GM23338 (cell line): ENCODE measurements at regions not wholly inside any gene's neighbourhood (a gene's known extent, or its start where the extent isn't known, plus 50 kb on each side); places are given as distances from the start of the nearest gene placed in this dataset.

ENCODE experiments used
- ATAC-seq: fragments of 200-7000 bp; cut with Tn5 transposase; 3 replicates; pipeline ENCODE4 v1.9.1; 2020
- DNase-seq: peaks from one replicate; pipeline ENCODE4 v3.0.0-alpha.2; 2015; ENCODE audit warnings: low spot score
- H2AFZ ChIP-seq: fragments of 200-600 bp; sonication (generic); 2 replicates; pipeline ENCODE4 v1.8.0; 2016; ENCODE audit warnings: antibody characterized with exemption, mild to moderate bottlenecking, moderate library complexity
- H3F3A ChIP-seq: fragments of 200-600 bp; sonication (generic); replicated peaks from 2 replicates; pipeline ENCODE4 v1.8.0; 2017; ENCODE audit warnings: antibody characterized with exemption, mixed run types, low read depth
- H3K27ac ChIP-seq: fragments of 200-600 bp; sonication (generic); 2 replicates; pipeline ENCODE4 v1.6.1; 2016; ENCODE audit warnings: low read depth
- H3K27me3 ChIP-seq: fragments of 200-600 bp; sonication (generic); 2 replicates; pipeline ENCODE4 v1.8.0; 2016; ENCODE audit warnings: mild to moderate bottlenecking, mixed run types, moderate library complexity; ENCODE audit not compliant: insufficient read depth
- H3K36me3 ChIP-seq: fragments of 200-600 bp; sonication (generic); 2 replicates; pipeline ENCODE4 v1.8.0; 2016; ENCODE audit warnings: mild to moderate bottlenecking; ENCODE audit not compliant: insufficient read depth
- H3K4me1 ChIP-seq: fragments of 200-600 bp; sonication (generic); 2 replicates; pipeline ENCODE4 v1.8.0; 2016; ENCODE audit warnings: mild to moderate bottlenecking, moderate library complexity; ENCODE audit not compliant: insufficient read depth
- H3K4me2 ChIP-seq: fragments of 200-600 bp; sonication (generic); 2 replicates; pipeline ENCODE4 v1.7.1; 2017; ENCODE audit warnings: mixed run types
- H3K4me3 ChIP-seq: fragments of 200-600 bp; sonication (generic); 2 replicates; pipeline ENCODE4 v1.6.1; 2016; ENCODE audit warnings: mixed run types
- H3K79me2 ChIP-seq: fragments of 200-600 bp; sonication (generic); replicated peaks from 2 replicates; pipeline ENCODE4 v1.8.0; 2017; ENCODE audit warnings: mild to moderate bottlenecking; ENCODE audit not compliant: insufficient read depth
- H3K9me2 ChIP-seq: fragments of 200-600 bp; sonication (generic); 2 replicates; pipeline ENCODE4 v1.8.0; 2017; ENCODE audit not compliant: insufficient read depth
- H4K20me1 ChIP-seq: fragments of 200-600 bp; sonication (generic); replicated peaks from 2 replicates; pipeline ENCODE4 v1.8.0; 2017; ENCODE audit warnings: mild to moderate bottlenecking; ENCODE audit not compliant: insufficient read depth
- H3K27ac Mint-ChIP-seq: 2 replicates; pipeline ENCODE4 v1.8.0; 2020; ENCODE audit warnings: inconsistent platforms, mild to moderate bottlenecking, moderate library complexity, mixed read lengths
- H3K27me3 Mint-ChIP-seq: 3 replicates; pipeline ENCODE4 v1.8.0; 2022; ENCODE audit warnings: low read depth, mild to moderate bottlenecking, moderate library complexity, mixed read lengths, inconsistent platforms; ENCODE audit not compliant: insufficient read depth, poor library complexity
- H3K36me3 Mint-ChIP-seq: 3 replicates; pipeline ENCODE4 v1.8.0; 2021; ENCODE audit warnings: low read depth, mild to moderate bottlenecking, inconsistent platforms, moderate library complexity, mixed read lengths
- H3K4me1 Mint-ChIP-seq: 3 replicates; pipeline ENCODE4 v1.8.0; 2020; ENCODE audit warnings: mild to moderate bottlenecking, inconsistent platforms, mixed read lengths
- H3K4me3 Mint-ChIP-seq: 3 replicates; pipeline ENCODE4 v1.8.0; 2021; ENCODE audit warnings: moderate library complexity, mild to moderate bottlenecking, inconsistent platforms, mixed read lengths
- H3K9me3 Mint-ChIP-seq: 3 replicates; pipeline ENCODE4 v1.8.0; 2020; ENCODE audit warnings: moderate library complexity, mild to moderate bottlenecking, inconsistent platforms, mixed read lengths
- EZH2phosphoT487 ChIP-seq: fragments of 200-600 bp; sonication (generic); IDR thresholded peaks from one replicate; pipeline ENCODE4 v1.8.1; 2018; ENCODE audit warnings: antibody characterized with exemption; ENCODE audit not compliant: unreplicated experiment
- JUNB ChIP-seq: IDR thresholded peaks from one replicate; pipeline ENCODE4 v1.6.1; 2016; ENCODE audit warnings: antibody characterized with exemption; ENCODE audit not compliant: unreplicated experiment
- NANOG ChIP-seq: IDR thresholded peaks from 2 replicates; pipeline ENCODE4 v1.6.1; 2016; ENCODE audit warnings: antibody characterized with exemption, borderline replicate concordance
- REST ChIP-seq: IDR thresholded peaks from one replicate; pipeline ENCODE4 v1.6.1; 2018; ENCODE audit warnings: antibody characterized with exemption; ENCODE audit not compliant: unreplicated experiment
- ZNF331 ChIP-seq: fragments of 250-450 bp; sonication (Bioruptor Pico); IDR thresholded peaks from 2 replicates; pipeline ENCODE4 v1.5.0; 2020; ENCODE audit warnings: low read depth, mild to moderate bottlenecking, moderate library complexity
- TF ChIP-seq, protein P1 (sequence below): fragments of 250-450 bp; sonication (Bioruptor Pico); IDR thresholded peaks from 2 replicates; pipeline ENCODE4 v1.5.0; 2020; ENCODE audit warnings: mild to moderate bottlenecking, moderate library complexity

- H3K4me1 ChIP-seq, result no peaks in the 10 kb centered on the region; the same call in 1 of the 2 replicates
- no peaks in the 10 kb centered on the region for H3K27me3 ChIP-seq
- H3K4me2 ChIP-seq, result no peak overlapping the region
- no peak overlapping the region for H3K27ac Mint-ChIP-seq
- H3K4me1 Mint-ChIP-seq, result no peaks in the 10 kb centered on the region; the same call in 2 of the 3 replicates
- no peaks in the 10 kb centered on the region for H3K79me2 ChIP-seq
- no peaks in the 10 kb centered on the region for H4K20me1 ChIP-seq
- DNase-seq, result no peak
- no peak overlapping the region for H2AFZ ChIP-seq
- 0 out of 2 replicates have a peak, but pooled peaks cover 4% of the 10 kb centered on the region for H3F3A ChIP-seq
- no peaks in the 10 kb centered on the region for H3K36me3 ChIP-seq
- no peaks in the 10 kb centered on the region for H3K36me3 Mint-ChIP-seq
- H3K4me3 ChIP-seq, result no peak overlapping the region
- peaks cover 17% of the 10 kb centered on the region for H3K27me3 Mint-ChIP-seq
- ATAC-seq, result no peak
- TF ChIP-seq NANOG (no peak), ZNF331 (CRISPR knock-in tag) (no peak), JUNB (no peak), REST (no peak), EZH2phosphoT487 (no peak)
- TF ChIP-seq, protein P1, sequence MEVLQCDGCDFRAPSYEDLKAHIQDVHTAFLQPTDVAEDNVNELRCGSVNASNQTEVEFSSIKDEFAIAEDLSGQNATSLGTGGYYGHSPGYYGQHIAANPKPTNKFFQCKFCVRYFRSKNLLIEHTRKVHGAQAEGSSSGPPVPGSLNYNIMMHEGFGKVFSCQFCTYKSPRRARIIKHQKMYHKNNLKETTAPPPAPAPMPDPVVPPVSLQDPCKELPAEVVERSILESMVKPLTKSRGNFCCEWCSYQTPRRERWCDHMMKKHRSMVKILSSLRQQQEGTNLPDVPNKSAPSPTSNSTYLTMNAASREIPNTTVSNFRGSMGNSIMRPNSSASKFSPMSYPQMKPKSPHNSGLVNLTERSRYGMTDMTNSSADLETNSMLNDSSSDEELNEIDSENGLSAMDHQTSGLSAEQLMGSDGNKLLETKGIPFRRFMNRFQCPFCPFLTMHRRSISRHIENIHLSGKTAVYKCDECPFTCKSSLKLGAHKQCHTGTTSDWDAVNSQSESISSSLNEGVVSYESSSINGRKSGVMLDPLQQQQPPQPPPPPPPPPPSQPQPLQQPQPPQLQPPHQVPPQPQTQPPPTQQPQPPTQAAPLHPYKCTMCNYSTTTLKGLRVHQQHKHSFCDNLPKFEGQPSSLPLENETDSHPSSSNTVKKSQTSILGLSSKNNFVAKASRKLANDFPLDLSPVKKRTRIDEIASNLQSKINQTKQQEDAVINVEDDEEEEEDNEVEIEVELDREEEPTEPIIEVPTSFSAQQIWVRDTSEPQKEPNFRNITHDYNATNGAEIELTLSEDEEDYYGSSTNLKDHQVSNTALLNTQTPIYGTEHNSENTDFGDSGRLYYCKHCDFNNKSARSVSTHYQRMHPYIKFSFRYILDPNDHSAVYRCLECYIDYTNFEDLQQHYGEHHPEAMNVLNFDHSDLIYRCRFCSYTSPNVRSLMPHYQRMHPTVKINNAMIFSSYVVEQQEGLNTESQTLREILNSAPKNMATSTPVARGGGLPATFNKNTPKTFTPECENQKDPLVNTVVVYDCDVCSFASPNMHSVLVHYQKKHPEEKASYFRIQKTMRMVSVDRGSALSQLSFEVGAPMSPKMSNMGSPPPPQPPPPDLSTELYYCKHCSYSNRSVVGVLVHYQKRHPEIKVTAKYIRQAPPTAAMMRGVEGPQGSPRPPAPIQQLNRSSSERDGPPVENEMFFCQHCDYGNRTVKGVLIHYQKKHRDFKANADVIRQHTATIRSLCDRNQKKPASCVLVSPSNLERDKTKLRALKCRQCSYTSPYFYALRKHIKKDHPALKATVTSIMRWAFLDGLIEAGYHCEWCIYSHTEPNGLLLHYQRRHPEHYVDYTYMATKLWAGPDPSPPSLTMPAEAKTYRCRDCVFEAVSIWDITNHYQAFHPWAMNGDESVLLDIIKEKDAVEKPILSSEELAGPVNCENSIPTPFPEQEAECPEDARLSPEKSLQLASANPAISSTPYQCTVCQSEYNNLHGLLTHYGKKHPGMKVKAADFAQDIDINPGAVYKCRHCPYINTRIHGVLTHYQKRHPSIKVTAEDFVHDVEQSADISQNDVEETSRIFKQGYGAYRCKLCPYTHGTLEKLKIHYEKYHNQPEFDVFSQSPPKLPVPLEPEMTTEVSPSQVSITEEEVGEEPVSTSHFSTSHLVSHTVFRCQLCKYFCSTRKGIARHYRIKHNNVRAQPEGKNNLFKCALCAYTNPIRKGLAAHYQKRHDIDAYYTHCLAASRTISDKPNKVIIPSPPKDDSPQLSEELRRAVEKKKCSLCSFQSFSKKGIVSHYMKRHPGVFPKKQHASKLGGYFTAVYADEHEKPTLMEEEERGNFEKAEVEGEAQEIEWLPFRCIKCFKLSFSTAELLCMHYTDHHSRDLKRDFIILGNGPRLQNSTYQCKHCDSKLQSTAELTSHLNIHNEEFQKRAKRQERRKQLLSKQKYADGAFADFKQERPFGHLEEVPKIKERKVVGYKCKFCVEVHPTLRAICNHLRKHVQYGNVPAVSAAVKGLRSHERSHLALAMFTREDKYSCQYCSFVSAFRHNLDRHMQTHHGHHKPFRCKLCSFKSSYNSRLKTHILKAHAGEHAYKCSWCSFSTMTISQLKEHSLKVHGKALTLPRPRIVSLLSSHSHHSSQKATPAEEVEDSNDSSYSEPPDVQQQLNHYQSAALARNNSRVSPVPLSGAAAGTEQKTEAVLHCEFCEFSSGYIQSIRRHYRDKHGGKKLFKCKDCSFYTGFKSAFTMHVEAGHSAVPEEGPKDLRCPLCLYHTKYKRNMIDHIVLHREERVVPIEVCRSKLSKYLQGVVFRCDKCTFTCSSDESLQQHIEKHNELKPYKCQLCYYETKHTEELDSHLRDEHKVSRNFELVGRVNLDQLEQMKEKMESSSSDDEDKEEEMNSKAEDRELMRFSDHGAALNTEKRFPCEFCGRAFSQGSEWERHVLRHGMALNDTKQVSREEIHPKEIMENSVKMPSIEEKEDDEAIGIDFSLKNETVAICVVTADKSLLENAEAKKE (CRISPR knock-in tag), result no peak
- H3K4me3 Mint-ChIP-seq, result no peak overlapping the region
- H3K9me2 ChIP-seq, result no peaks in the 10 kb centered on the region
- no peaks in the 10 kb centered on the region for H3K9me3 Mint-ChIP-seq
- no peak overlapping the region for H3K27ac ChIP-seq
Observed at GRCh38 chr7:1291357-1291689, 58.7 kb downstream of the UNCX start.
